Nephron (organoid): ENCODE measurements at regions not wholly inside any gene's neighbourhood (a gene's known extent, or its start where the extent isn't known, plus 50 kb on each side); places are given as distances from the start of the nearest gene placed in this dataset.

ENCODE experiments used
- H3K27ac Mint-ChIP-seq, 3 experiments: 2 replicates each; pipeline ENCODE4 v1.8.0; 2020; ENCODE audit warnings: mixed read lengths in 3 of 3, mild to moderate bottlenecking in 2 of 3, moderate library complexity in 1 of 3
- H3K27me3 Mint-ChIP-seq: 2 replicates; pipeline ENCODE4 v1.8.0; 2021; ENCODE audit warnings: low read depth, mild to moderate bottlenecking, moderate library complexity, mixed read lengths
- H3K36me3 Mint-ChIP-seq: 2 replicates; pipeline ENCODE4 v1.8.0; 2020; ENCODE audit warnings: low read depth, mixed read lengths
- H3K4me1 Mint-ChIP-seq: 2 replicates; pipeline ENCODE4 v1.8.0; 2020; ENCODE audit warnings: mixed read lengths
- H3K4me3 Mint-ChIP-seq, 3 experiments: 2 replicates each; pipeline ENCODE4 v1.8.0; 2020; ENCODE audit warnings: mild to moderate bottlenecking in 3 of 3, mixed read lengths in 3 of 3, moderate library complexity in 2 of 3
- H3K9me3 Mint-ChIP-seq: 2 replicates; pipeline ENCODE4 v1.8.0; 2020; ENCODE audit warnings: mixed read lengths
- CTCF ChIP-seq, 3 experiments: fragments of 200-600 bp; sonication (generic); IDR thresholded peaks; one replicate each; pipeline ENCODE4 v1.5.0; 2021; ENCODE audit warnings: antibody characterized with exemption in 3 of 3; ENCODE audit not compliant: unreplicated experiment in 3 of 3

DNA sequence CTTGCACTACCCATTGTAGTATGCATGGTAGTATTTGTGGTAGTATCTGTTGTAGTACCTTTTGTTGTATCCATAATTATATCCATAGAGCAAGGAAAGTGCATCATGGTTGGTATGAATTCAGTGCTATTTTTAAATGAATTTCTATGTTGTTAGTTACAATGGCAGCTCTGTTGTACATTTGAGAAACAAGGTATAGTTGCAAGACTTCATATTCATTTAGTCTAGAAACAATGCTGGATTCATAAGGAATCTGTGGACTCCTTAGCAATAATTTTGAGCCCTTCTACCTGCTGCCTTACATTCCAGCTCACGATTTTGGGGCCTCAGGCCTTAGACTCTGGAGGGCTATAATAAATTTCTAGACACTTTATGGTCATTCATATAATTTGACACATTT, 141.8 kb downstream of the FAM43A start:
- Mint-ChIP-seq H3K27me3 (peaks cover 6% of the 10 kb centered on the region), H3K9me3 (peaks cover 3% of the 10 kb centered on the region), H3K4me3 (no peak overlapping the region), H3K27ac (no peak overlapping the region), H3K4me1 (peaks cover 6% of the 10 kb centered on the region), H3K36me3 (no peaks in the 10 kb centered on the region)
- no peak for TF ChIP-seq CTCF (IDR thresholded peaks at IDR 0.05; ENCODE audit: unreplicated experiment in 3 of 3)

DNA sequence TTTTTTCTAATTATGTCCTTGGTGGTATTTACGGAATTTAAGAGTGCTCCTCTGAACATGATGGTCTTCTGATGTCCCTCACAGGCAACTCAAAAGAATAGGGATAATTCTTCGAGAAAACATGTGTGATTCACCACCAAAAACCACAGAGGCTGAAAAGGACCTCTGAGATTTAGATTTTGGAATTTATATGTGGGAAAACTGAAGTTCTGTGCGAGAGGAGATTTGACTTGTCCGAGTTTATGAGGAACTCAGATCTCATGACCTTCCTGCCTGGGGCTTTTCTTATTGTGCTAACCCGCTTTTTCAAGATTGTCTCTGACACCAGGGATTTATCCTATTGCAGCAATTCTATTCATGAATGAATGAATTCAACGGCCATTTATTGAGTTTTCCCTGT, 142.4 kb downstream of the FAM43A start:
- H3K27me3 Mint-ChIP-seq, result peaks cover 6% of the 10 kb centered on the region
- no peak for TF ChIP-seq CTCF (IDR thresholded peaks at IDR 0.05; ENCODE audit: unreplicated experiment in 3 of 3)
- no peak overlapping the region for H3K4me3 Mint-ChIP-seq
- no peak overlapping the region for H3K27ac Mint-ChIP-seq
- H3K36me3 Mint-ChIP-seq, result no peaks in the 10 kb centered on the region
- H3K4me1 Mint-ChIP-seq, result peaks cover 6% of the 10 kb centered on the region
- H3K9me3 Mint-ChIP-seq, result peaks cover 3% of the 10 kb centered on the region

- Mint-ChIP-seq H3K9me3 (peaks cover 3% of the 10 kb centered on the region), H3K27ac (no peak overlapping the region), H3K36me3 (no peaks in the 10 kb centered on the region), H3K4me1 (peaks cover 6% of the 10 kb centered on the region), H3K4me3 (no peak overlapping the region), H3K27me3 (peaks cover 6% of the 10 kb centered on the region)
- TF ChIP-seq CTCF (IDR thresholded peaks at IDR 0.05; ENCODE audit: unreplicated experiment in 3 of 3), result no peak
These were observed 143.2 kb downstream of the FAM43A start for GRCh38 chr3:194828926-194829325.

DNA sequence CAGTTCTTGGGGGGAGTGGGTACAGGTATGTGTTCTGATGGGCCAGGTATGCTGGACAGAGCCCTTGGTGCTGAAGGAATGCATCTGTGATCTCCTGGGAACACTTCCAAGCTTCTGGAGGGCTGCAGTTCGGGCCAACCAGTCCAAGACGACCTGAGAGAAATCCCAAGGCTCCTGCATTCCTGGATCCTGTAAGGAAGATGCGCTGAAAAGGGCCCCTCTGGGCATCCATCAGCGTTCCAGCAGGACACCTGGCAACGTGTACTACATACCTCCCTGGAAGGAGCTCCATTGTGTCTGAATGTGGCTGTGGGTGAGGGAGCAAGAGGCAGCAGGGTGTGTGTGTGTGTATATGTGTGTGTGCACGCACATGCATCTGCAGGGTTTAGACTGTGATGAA, 144.7 kb downstream of the FAM43A start:
- Mint-ChIP-seq H3K4me1 (no peaks in the 10 kb centered on the region), H3K27me3 (peaks cover 6% of the 10 kb centered on the region), H3K4me3 (no peak overlapping the region), H3K27ac (no peak overlapping the region), H3K36me3 (no peaks in the 10 kb centered on the region), H3K9me3 (peaks cover 3% of the 10 kb centered on the region)
- TF ChIP-seq CTCF (IDR thresholded peaks at IDR 0.05; ENCODE audit: unreplicated experiment in 3 of 3), result no peak

GRCh38 chr3:194830978-194831377, 145.3 kb downstream of the FAM43A start:
- no peak for TF ChIP-seq CTCF (IDR thresholded peaks at IDR 0.05; ENCODE audit: unreplicated experiment in 3 of 3)
- Mint-ChIP-seq H3K27ac (no peak overlapping the region), H3K9me3 (peaks cover 3% of the 10 kb centered on the region), H3K4me3 (no peak overlapping the region), H3K4me1 (no peaks in the 10 kb centered on the region), H3K27me3 (peaks cover 6% of the 10 kb centered on the region), H3K36me3 (no peaks in the 10 kb centered on the region)

DNA sequence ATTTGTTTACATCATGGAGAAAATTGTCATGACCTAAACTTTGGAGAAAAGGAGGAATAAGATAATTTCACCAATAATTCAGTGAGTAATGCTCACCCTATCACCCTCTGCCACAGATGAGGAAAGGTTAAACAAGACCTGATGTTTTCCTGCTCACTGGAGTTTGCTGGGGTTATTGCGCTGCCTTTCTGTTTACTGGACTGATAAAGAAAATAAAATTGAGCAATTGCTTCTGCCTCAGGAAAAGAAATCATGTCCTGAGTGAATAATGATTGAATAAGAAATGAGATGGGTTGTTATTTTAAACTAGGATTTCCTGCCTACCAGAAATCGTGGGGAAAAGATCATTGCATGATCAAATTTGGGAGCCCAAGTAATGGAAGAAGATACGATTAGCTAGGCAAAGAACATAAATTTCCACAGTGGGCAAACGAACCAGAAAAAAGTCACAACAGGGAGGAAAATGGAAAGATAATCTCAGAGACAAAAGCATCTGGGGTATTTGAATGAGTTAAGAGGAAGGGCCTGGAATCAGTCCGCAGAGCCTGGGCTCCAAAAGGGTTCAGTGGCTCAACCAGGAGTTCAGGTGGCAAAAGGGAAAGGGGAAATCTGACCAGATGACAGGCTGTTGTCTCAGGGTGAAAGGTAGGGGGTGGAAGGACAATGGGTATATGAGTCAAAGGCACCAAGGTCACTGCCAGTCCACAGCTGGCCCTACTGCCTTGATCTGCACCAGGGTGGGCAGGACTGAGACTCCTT, 146.8 kb downstream of the FAM43A start:
- H3K9me3 Mint-ChIP-seq, result peaks cover 3% of the 10 kb centered on the region
- H3K36me3 Mint-ChIP-seq, result no peaks in the 10 kb centered on the region
- TF ChIP-seq CTCF (IDR thresholded peaks at IDR 0.05; ENCODE audit: unreplicated experiment in 3 of 3), result no peak
- H3K27ac Mint-ChIP-seq, result no peak overlapping the region
- peaks cover 2% of the 10 kb centered on the region for H3K27me3 Mint-ChIP-seq
- no peak overlapping the region for H3K4me3 Mint-ChIP-seq
- no peaks in the 10 kb centered on the region for H3K4me1 Mint-ChIP-seq
